H9 (cell line): ENCODE measurements at regions not wholly inside any gene's neighbourhood (a gene's known extent, or its start where the extent isn't known, plus 50 kb on each side); places are given as distances from the start of the nearest gene placed in this dataset.

ENCODE experiments used
- DNase-seq: peaks from one replicate; pipeline ENCODE4 v3.0.0-alpha.2; 2017
- H2AFZ ChIP-seq: one replicate; pipeline ENCODE4 v1.6.1; 2013; ENCODE audit warnings: mild to moderate bottlenecking, low read length, control low read depth, moderate library complexity
- H2AK5ac ChIP-seq: 2 replicates; pipeline ENCODE4 v1.6.1; 2013; ENCODE audit warnings: low read length, control low read depth, mixed read lengths; ENCODE audit not compliant: insufficient read length
- H2BK120ac ChIP-seq: one replicate; pipeline ENCODE4 v1.6.1; 2013; ENCODE audit warnings: low read depth, mild to moderate bottlenecking, low read length, control low read depth, inconsistent platforms; ENCODE audit not compliant: poor library complexity, severe bottlenecking
- H2BK12ac ChIP-seq: 2 replicates; pipeline ENCODE4 v1.6.1; 2013; ENCODE audit warnings: low read length, control low read depth, mixed read lengths, low read depth; ENCODE audit not compliant: insufficient read length
- H2BK15ac ChIP-seq: 2 replicates; pipeline ENCODE4 v1.6.1; 2013; ENCODE audit warnings: low read depth, low read length, control low read depth
- H2BK20ac ChIP-seq: one replicate; pipeline ENCODE4 v1.6.1; 2013; ENCODE audit warnings: low read depth, mild to moderate bottlenecking, low read length, control low read depth, inconsistent platforms; ENCODE audit not compliant: poor library complexity, severe bottlenecking
- H2BK5ac ChIP-seq: 2 replicates; pipeline ENCODE4 v1.6.1; 2013; ENCODE audit warnings: low read length, control low read depth, mixed read lengths; ENCODE audit not compliant: insufficient read length
- H3K14ac ChIP-seq: 2 replicates; pipeline ENCODE4 v1.6.1; 2013; ENCODE audit warnings: low read length, control low read depth; ENCODE audit not compliant: insufficient read depth
- H3K18ac ChIP-seq: 2 replicates; pipeline ENCODE4 v1.6.1; 2013; ENCODE audit warnings: low read depth, mild to moderate bottlenecking, mixed read lengths, low read length, control low read depth; ENCODE audit not compliant: insufficient read length
- H3K23ac ChIP-seq: 2 replicates; pipeline ENCODE4 v1.6.1; 2013; ENCODE audit warnings: low read length, control low read depth, mixed read lengths, low read depth; ENCODE audit not compliant: insufficient read length
- H3K23me2 ChIP-seq: 2 replicates; pipeline ENCODE4 v1.6.1; 2013; ENCODE audit warnings: low read depth, mild to moderate bottlenecking, mixed read lengths, low read length, control low read depth; ENCODE audit not compliant: insufficient read length, poor library complexity, severe bottlenecking
- H3K27ac ChIP-seq: 2 replicates; pipeline ENCODE4 v1.5.1; 2013; ENCODE audit warnings: low read length, control low read depth, mixed read lengths, low read depth; ENCODE audit not compliant: insufficient read length
- H3K27me3 ChIP-seq: 2 replicates; pipeline ENCODE4 v1.6.1; 2013; ENCODE audit warnings: low read length, control low read depth, inconsistent platforms; ENCODE audit not compliant: insufficient read depth
- H3K4ac ChIP-seq: 2 replicates; pipeline ENCODE4 v1.6.1; 2013; ENCODE audit warnings: low read depth, mild to moderate bottlenecking, control low read depth, inconsistent platforms, low read length, moderate library complexity
- H3K4me1 ChIP-seq: 2 replicates; pipeline ENCODE4 v1.6.1; 2013; ENCODE audit warnings: low read length, control low read depth, inconsistent platforms; ENCODE audit not compliant: insufficient read depth
- H3K4me2 ChIP-seq: 2 replicates; pipeline ENCODE4 v1.6.1; 2013; ENCODE audit warnings: low read length, control low read depth, mixed read lengths; ENCODE audit not compliant: insufficient read length, insufficient read depth
- H3K56ac ChIP-seq: 2 replicates; pipeline ENCODE4 v1.6.1; 2013; ENCODE audit warnings: low read depth, mild to moderate bottlenecking, mixed read lengths, low read length, control low read depth; ENCODE audit not compliant: insufficient read length
- H3K79me1 ChIP-seq: 2 replicates; pipeline ENCODE4 v1.6.1; 2013; ENCODE audit warnings: low read depth, mild to moderate bottlenecking, moderate library complexity, low read length, control low read depth, inconsistent platforms; ENCODE audit not compliant: insufficient read depth, poor library complexity, severe bottlenecking
- H3K79me2 ChIP-seq: 2 replicates; pipeline ENCODE4 v1.6.1; 2013; ENCODE audit warnings: low read length, control low read depth, inconsistent platforms; ENCODE audit not compliant: insufficient read depth
- H3K9ac ChIP-seq: 2 replicates; pipeline ENCODE4 v1.6.1; 2013; ENCODE audit warnings: low read length, control low read depth, mixed read lengths; ENCODE audit not compliant: insufficient read length; ENCODE audit errors: extremely low read depth
- H3K9me3 ChIP-seq: one replicate; pipeline ENCODE4 v1.6.1; 2013; ENCODE audit warnings: low read depth, low read length, inconsistent platforms; ENCODE audit not compliant: control insufficient read depth
- H3T11ph ChIP-seq: one replicate; pipeline ENCODE4 v1.6.1; 2013; ENCODE audit warnings: mild to moderate bottlenecking, low read length, control low read depth, inconsistent platforms
- H4K20me1 ChIP-seq: one replicate; pipeline ENCODE4 v1.6.1; 2013; ENCODE audit not compliant: control insufficient read depth, insufficient read length, insufficient read depth
- H4K5ac ChIP-seq: 2 replicates; pipeline ENCODE4 v1.6.1; 2013; ENCODE audit warnings: low read depth, mild to moderate bottlenecking, mixed read lengths, low read length, control low read depth; ENCODE audit not compliant: insufficient read length
- H4K8ac ChIP-seq: replicated peaks from 2 replicates; pipeline ENCODE4 v1.6.1; 2013; ENCODE audit warnings: low read length, control low read depth, mixed read lengths, low read depth; ENCODE audit not compliant: insufficient read length
- H4K91ac ChIP-seq: 2 replicates; pipeline ENCODE4 v1.6.1; 2013; ENCODE audit warnings: low read depth, mild to moderate bottlenecking, moderate library complexity, mixed read lengths, low read length, control low read depth; ENCODE audit not compliant: insufficient read length
- H3K27ac Mint-ChIP-seq, 3 experiments: 2 replicates in 2 of 3; 3 replicates in 1 of 3; pipeline ENCODE4 v1.8.0; 2020 to 2021; ENCODE audit warnings: mixed read lengths in 3 of 3, mild to moderate bottlenecking in 1 of 3, moderate library complexity in 1 of 3
- H3K27me3 Mint-ChIP-seq: 2 replicates; pipeline ENCODE4 v1.8.0; 2021; ENCODE audit warnings: low read depth, mild to moderate bottlenecking, moderate library complexity, mixed read lengths
- H3K36me3 Mint-ChIP-seq, 3 experiments: 2 replicates in 2 of 3; 3 replicates in 1 of 3; pipeline ENCODE4 v1.8.0; 2020 to 2021; ENCODE audit warnings: low read depth in 3 of 3, mixed read lengths in 3 of 3; ENCODE audit not compliant: insufficient read depth in 1 of 3
- H3K4me1 Mint-ChIP-seq, 2 experiments: 2 replicates each; pipeline ENCODE4 v1.8.0; 2020; ENCODE audit warnings: mixed read lengths in 2 of 2
- H3K4me3 Mint-ChIP-seq, 2 experiments: 2 replicates in 1 of 2; 3 replicates in 1 of 2; pipeline ENCODE4 v1.8.0; 2020 to 2021; ENCODE audit warnings: mild to moderate bottlenecking in 2 of 2, mixed read lengths in 2 of 2, moderate library complexity in 1 of 2
- H3K9me3 Mint-ChIP-seq, 2 experiments: 2 replicates in 1 of 2; 3 replicates in 1 of 2; pipeline ENCODE4 v1.8.0; 2020; ENCODE audit warnings: mild to moderate bottlenecking in 2 of 2, mixed read lengths in 2 of 2, moderate library complexity in 1 of 2
- CTCF ChIP-seq: fragments of 200-600 bp; sonication (generic); conservative IDR thresholded peaks from 3 replicates; pipeline ENCODE4 v1.8.0; 2021; ENCODE audit warnings: antibody characterized with exemption, mild to moderate bottlenecking
- WGBS: extraction: QIAGEN DNeasy Blood & Tissue Kit; methylation state at CpG from one replicate; pipeline ENCODE4 v1.1.7; 2013; ENCODE audit warnings: missing lambda C conversion rate, low lambda C conversion rate, mixed read lengths; ENCODE audit not compliant: insufficient read length; ENCODE audit errors: extremely low coverage; 5-methylcytosine and 5-hydroxymethylcytosine counted together

GRCh38 chr4:108529984-108530905 is 90.1 kb upstream of the RPL34 start:
- Histone ChIP-seq H2AFZ (no peak overlapping the region), H3K4me1 (no peaks in the 10 kb centered on the region), H2BK15ac (no peak overlapping the region), H4K91ac (no peak overlapping the region), H3K4ac (no peak overlapping the region), H2BK12ac (no peak overlapping the region), H3K23me2 (no peaks in the 10 kb centered on the region), H3K9me3 (no peaks in the 10 kb centered on the region), H3K14ac (no peak overlapping the region), H3K27me3 (no peaks in the 10 kb centered on the region), H3K9ac (no peak overlapping the region), H3K56ac (no peak overlapping the region), H4K5ac (no peak overlapping the region), H4K8ac (no peak overlapping the region), H3K79me2 (no peaks in the 10 kb centered on the region), H4K20me1 (no peaks in the 10 kb centered on the region), H3K23ac (no peak overlapping the region), H2BK20ac (no peak overlapping the region), H2AK5ac (no peak overlapping the region), H3K27ac (no peak overlapping the region), H3T11ph (no peak overlapping the region), H3K79me1 (no peaks in the 10 kb centered on the region), H2BK120ac (no peak overlapping the region), H3K18ac (no peak overlapping the region), H2BK5ac (no peak overlapping the region), H3K4me2 (no peak overlapping the region)
- no peak overlapping the region for H3K27ac Mint-ChIP-seq
- peaks cover 2 to 3% of the 10 kb centered on the region in 2 experiments for H3K4me1 Mint-ChIP-seq
- no peak for TF ChIP-seq CTCF
- H3K4me3 Mint-ChIP-seq, result no peak overlapping the region
- no peaks in the 10 kb centered on the region for H3K9me3 Mint-ChIP-seq
- DNase-seq, result no peak
- H3K36me3 Mint-ChIP-seq, result no peaks in the 10 kb centered on the region
- H3K27me3 Mint-ChIP-seq, result peaks cover 2% of the 10 kb centered on the region; the same call in 1 of the 2 replicates
- no CpG with 5 or more reads among the region's 8 CpGs for WGBS
